Fibroblast of lung (primary cell): ENCODE measurements at regions not wholly inside any gene's neighbourhood (a gene's known extent, or its start where the extent isn't known, plus 50 kb on each side); places are given as distances from the start of the nearest gene placed in this dataset.

Experiments used
- DNase-seq, 2 donors: peaks; one replicate each; pipeline versions ENCODE4 v3.0.0 to v3.0.0-alpha.2; 2010; ENCODE audit warnings: low read depth in 2 of 2
- H2AFZ ChIP-seq: 2 replicates; pipeline ENCODE4 v1.5.1; 2012; ENCODE audit warnings: low read length, control low read depth, inconsistent platforms
- H3K27ac ChIP-seq: 2 replicates; pipeline ENCODE4 v1.5.1; 2011; ENCODE audit warnings: low read length, control low read depth; ENCODE audit not compliant: insufficient read depth
- H3K27me3 ChIP-seq: 2 replicates; pipeline ENCODE4 v1.5.1; 2011; ENCODE audit warnings: mild to moderate bottlenecking, low read length; ENCODE audit not compliant: control insufficient read depth, insufficient read depth
- H3K36me3 ChIP-seq: 2 replicates; pipeline ENCODE4 v1.5.1; 2011; ENCODE audit warnings: low read length; ENCODE audit not compliant: control insufficient read depth, insufficient read depth
- H3K4me1 ChIP-seq: 2 replicates; pipeline ENCODE4 v1.5.1; 2011; ENCODE audit warnings: low read length; ENCODE audit not compliant: control insufficient read depth, insufficient read depth; ENCODE audit errors: extremely low read depth
- H3K4me2 ChIP-seq: 2 replicates; pipeline ENCODE4 v1.5.1; 2011; ENCODE audit warnings: low read length, control low read depth; ENCODE audit not compliant: insufficient read depth; ENCODE audit errors: extremely low read depth
- H3K4me3 ChIP-seq, 4 experiments: fragments of 200-600 bp in 1 of 4; sonication (generic) in 1 of 4; replicated peaks in 1 of 4; 2 replicates each; pipeline ENCODE4 v1.5.1; 2011 to 2016; ENCODE audit warnings: low read length in 4 of 4, low read depth in 3 of 4, mild to moderate bottlenecking in 3 of 4, control low read depth in 2 of 4, inconsistent platforms in 1 of 4, mixed read lengths in 1 of 4; ENCODE audit not compliant: insufficient read depth in 1 of 4; ENCODE audit errors: control extremely low read depth in 1 of 4
- H3K79me2 ChIP-seq: 2 replicates; pipeline ENCODE4 v1.5.1; 2012; ENCODE audit warnings: mild to moderate bottlenecking, low read length, inconsistent platforms; ENCODE audit not compliant: control insufficient read depth, insufficient read depth
- H3K9ac ChIP-seq: 2 replicates; pipeline ENCODE4 v1.5.1; 2011; ENCODE audit warnings: mild to moderate bottlenecking, low read length, control low read depth; ENCODE audit not compliant: insufficient read depth
- H3K9me3 ChIP-seq: 2 replicates; pipeline ENCODE4 v1.5.1; 2012; ENCODE audit warnings: low read depth, low read length; ENCODE audit not compliant: control insufficient read depth, insufficient read depth
- H4K20me1 ChIP-seq: 2 replicates; pipeline ENCODE4 v1.5.1; 2011; ENCODE audit warnings: low read length; ENCODE audit not compliant: control insufficient read depth, insufficient read depth; ENCODE audit errors: extremely low read depth
- EZH2 ChIP-seq: IDR thresholded peaks from 2 replicates; pipeline ENCODE4 v1.5.1; 2012; ENCODE audit warnings: low read length, control low read depth, mild to moderate bottlenecking; ENCODE audit errors: missing control alignments
- TF ChIP-seq, protein P1 (sequence below), 2 donors: IDR thresholded peaks in 1 of 2; conservative IDR thresholded peaks in 1 of 2; 1 replicate in 1 of 2; 2 replicates in 1 of 2; pipeline ENCODE4 v1.5.1; 2011 to 2012; ENCODE audit warnings: low read length in 2 of 2, control low read depth in 1 of 2, inconsistent platforms in 1 of 2, low read depth in 1 of 2, mild to moderate bottlenecking in 1 of 2

DNA sequence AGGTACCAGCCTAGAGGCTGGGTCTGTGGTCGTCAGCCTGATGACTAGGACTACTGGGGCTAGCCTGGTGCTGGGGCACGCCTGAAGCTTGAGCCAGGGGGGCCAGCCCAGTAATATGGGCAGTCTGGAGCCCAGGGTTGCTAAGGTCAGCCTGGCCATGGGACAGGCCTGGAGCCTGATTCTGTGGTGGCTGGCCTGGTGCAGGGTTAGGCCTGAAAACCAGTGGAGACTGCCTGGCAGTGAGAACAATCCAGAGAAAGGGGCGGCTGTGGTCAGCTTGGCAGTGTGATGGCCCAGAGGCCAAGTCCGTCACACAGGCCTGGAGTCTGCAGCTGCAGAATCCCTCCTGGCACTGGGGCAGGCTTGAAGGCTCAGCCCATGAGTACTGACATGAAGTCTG is 445.8 kb downstream of the SATB2 start:
- no peak overlapping the region for H3K4me2 ChIP-seq
- no peaks in the 10 kb centered on the region for H4K20me1 ChIP-seq
- no peaks in the 10 kb centered on the region for H3K27me3 ChIP-seq
- no peaks in the 10 kb centered on the region for H3K9me3 ChIP-seq
- no peaks in the 10 kb centered on the region for H3K4me1 ChIP-seq
- no peak for TF ChIP-seq EZH2
- TF ChIP-seq, protein P1, sequence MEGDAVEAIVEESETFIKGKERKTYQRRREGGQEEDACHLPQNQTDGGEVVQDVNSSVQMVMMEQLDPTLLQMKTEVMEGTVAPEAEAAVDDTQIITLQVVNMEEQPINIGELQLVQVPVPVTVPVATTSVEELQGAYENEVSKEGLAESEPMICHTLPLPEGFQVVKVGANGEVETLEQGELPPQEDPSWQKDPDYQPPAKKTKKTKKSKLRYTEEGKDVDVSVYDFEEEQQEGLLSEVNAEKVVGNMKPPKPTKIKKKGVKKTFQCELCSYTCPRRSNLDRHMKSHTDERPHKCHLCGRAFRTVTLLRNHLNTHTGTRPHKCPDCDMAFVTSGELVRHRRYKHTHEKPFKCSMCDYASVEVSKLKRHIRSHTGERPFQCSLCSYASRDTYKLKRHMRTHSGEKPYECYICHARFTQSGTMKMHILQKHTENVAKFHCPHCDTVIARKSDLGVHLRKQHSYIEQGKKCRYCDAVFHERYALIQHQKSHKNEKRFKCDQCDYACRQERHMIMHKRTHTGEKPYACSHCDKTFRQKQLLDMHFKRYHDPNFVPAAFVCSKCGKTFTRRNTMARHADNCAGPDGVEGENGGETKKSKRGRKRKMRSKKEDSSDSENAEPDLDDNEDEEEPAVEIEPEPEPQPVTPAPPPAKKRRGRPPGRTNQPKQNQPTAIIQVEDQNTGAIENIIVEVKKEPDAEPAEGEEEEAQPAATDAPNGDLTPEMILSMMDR (conservative IDR thresholded peaks at IDR 0.05 in 1 of 2, IDR thresholded peaks at IDR 0.05 in 1 of 2; ENCODE audit: low read depth in 1 of 2, low read length in 2 of 2), result no peak
- H3K9ac ChIP-seq, result no peak overlapping the region
- no peak overlapping the region for H3K27ac ChIP-seq
- DNase-seq, result no peak
- H3K36me3 ChIP-seq, result no peaks in the 10 kb centered on the region
- H3K79me2 ChIP-seq, result no peaks in the 10 kb centered on the region
- H2AFZ ChIP-seq, result no peak overlapping the region
- H3K4me3 ChIP-seq, result no peak overlapping the region

DNA sequence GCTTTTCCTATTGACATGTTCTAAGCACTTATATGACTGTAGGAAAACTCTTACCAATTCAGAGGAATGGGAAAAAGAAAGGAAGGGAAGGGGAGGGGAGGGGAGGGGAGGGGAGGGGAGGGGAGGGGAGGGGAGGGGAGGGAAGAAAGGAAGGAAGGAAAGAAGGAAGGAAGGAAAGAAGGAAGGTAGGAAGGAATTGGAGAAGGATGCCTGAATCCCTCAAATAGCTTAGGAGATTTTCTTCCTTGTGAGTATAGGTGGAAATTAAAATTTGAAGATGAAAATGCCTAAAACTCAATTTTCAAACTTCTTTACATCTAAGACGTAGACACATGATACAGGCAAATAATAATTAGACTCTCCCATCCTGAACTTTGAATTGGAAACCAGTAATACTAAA is 463.1 kb downstream of the SATB2 start:
- no peak for DNase-seq
- TF ChIP-seq, protein P1 (conservative IDR thresholded peaks at IDR 0.05 in 1 of 2, IDR thresholded peaks at IDR 0.05 in 1 of 2; ENCODE audit: low read depth in 1 of 2, low read length in 2 of 2), result no peak
- TF ChIP-seq EZH2, result no peak
- no peak overlapping the region for H3K4me3 ChIP-seq
- H3K4me2 ChIP-seq, result no peak overlapping the region
- H4K20me1 ChIP-seq, result no peaks in the 10 kb centered on the region
- no peaks in the 10 kb centered on the region for H3K4me1 ChIP-seq
- H3K27me3 ChIP-seq, result no peaks in the 10 kb centered on the region
- no peaks in the 10 kb centered on the region for H3K9me3 ChIP-seq
- H3K36me3 ChIP-seq, result no peaks in the 10 kb centered on the region
- H3K9ac ChIP-seq, result no peak overlapping the region
- H3K27ac ChIP-seq, result no peak overlapping the region
- H3K79me2 ChIP-seq, result no peaks in the 10 kb centered on the region
- H2AFZ ChIP-seq, result no peak overlapping the region

DNA sequence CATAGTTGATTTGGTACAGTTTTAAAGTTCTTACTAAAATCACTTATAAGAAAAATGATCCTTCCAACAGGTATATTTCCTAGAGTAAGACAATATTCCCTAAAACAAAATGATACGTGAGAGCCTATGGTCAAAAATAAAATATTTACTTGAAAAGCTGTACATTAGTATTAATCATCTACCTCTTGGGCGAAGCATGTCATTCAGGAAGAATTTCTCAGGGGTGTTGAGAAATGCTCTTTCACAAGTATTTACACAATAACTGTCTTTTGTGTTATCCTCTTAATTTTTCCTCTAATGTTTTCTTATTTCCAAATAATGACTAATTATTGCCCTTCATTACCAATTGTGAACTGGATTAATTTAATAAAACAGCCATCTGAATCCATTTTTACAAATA is 466.3 kb downstream of the SATB2 start:
- DNase-seq, result no peak
- no peak overlapping the region for H3K27ac ChIP-seq
- no peaks in the 10 kb centered on the region for H3K36me3 ChIP-seq
- TF ChIP-seq EZH2, result no peak
- TF ChIP-seq, protein P1 (conservative IDR thresholded peaks at IDR 0.05 in 1 of 2, IDR thresholded peaks at IDR 0.05 in 1 of 2; ENCODE audit: low read depth in 1 of 2, low read length in 2 of 2), result no peak
- no peaks in the 10 kb centered on the region for H3K4me1 ChIP-seq
- no peak overlapping the region for H2AFZ ChIP-seq
- no peaks in the 10 kb centered on the region for H3K9me3 ChIP-seq
- H3K79me2 ChIP-seq, result no peaks in the 10 kb centered on the region
- no peak overlapping the region for H3K9ac ChIP-seq
- H3K4me2 ChIP-seq, result no peak overlapping the region
- H4K20me1 ChIP-seq, result no peaks in the 10 kb centered on the region
- H3K27me3 ChIP-seq, result no peaks in the 10 kb centered on the region
- no peak overlapping the region for H3K4me3 ChIP-seq
